GM19467 (cell line): ENCODE measurements at regions not wholly inside any gene's neighbourhood (a gene's known extent, or its start where the extent isn't known, plus 50 kb on each side); places are given as distances from the start of the nearest gene placed in this dataset.
"Not testable (repeated sequence)": the region's sequence is repeated elsewhere in the genome, so short reads cannot be mapped to it uniquely, and the experiment has no call there.

ENCODE experiments used
- ATAC-seq: cut with Tn5 transposase; IDR thresholded peaks from one replicate; pipeline ENCODE4 v1.9.1; 2021; ENCODE audit warnings: mild to moderate bottlenecking, moderate library complexity; ENCODE audit not compliant: unreplicated experiment

GRCh38 chr3:159502986-159503385, 485.6 kb upstream of the IL12A start:
- ATAC-seq, result no peak

GRCh38 chr3:159510988-159511387, 477.6 kb upstream of the IL12A start:
- not testable (repeated sequence) for ATAC-seq

- ATAC-seq, result no peak
Observed at GRCh38 chr3:159513444-159513843, 475.2 kb upstream of the IL12A start.

GRCh38 chr3:159513867-159514380, 474.7 kb upstream of the IL12A start:
- no peak for ATAC-seq

GRCh38 chr3:159517105-159517504, 471.5 kb upstream of the IL12A start:
- ATAC-seq, result no peak

GRCh38 chr3:159520638-159521037, 468.0 kb upstream of the IL12A start:
- ATAC-seq, result no peak

GRCh38 chr3:159522276-159522675, 466.4 kb upstream of the IL12A start:
- ATAC-seq, result no peak

GRCh38 chr3:159528251-159528895, 460.3 kb upstream of the IL12A start:
- no peak for ATAC-seq

- ATAC-seq, result no peak
Observed at GRCh38 chr3:159532577-159532976, 456.1 kb upstream of the IL12A start.

- ATAC-seq, result no peak
Observed at GRCh38 chr3:159534496-159534895, 454.1 kb upstream of the IL12A start.

GRCh38 chr3:159536876-159537275, 451.8 kb upstream of the IL12A start:
- ATAC-seq, result no peak

- no peak for ATAC-seq
Observed at GRCh38 chr3:159538507-159538906, 450.1 kb upstream of the IL12A start.

- no peak for ATAC-seq
Observed at GRCh38 chr3:159540882-159541495, 447.6 kb upstream of the IL12A start.

GRCh38 chr3:159548675-159549335, 439.8 kb upstream of the IL12A start:
- ATAC-seq, result no peak

GRCh38 chr3:159555205-159555604, 433.4 kb upstream of the IL12A start:
- no peak for ATAC-seq

- ATAC-seq, result no peak
Observed at GRCh38 chr3:159559771-159560170, 428.9 kb upstream of the IL12A start.

GRCh38 chr3:159560214-159560979, 428.2 kb upstream of the IL12A start:
- no peak for ATAC-seq

- no peak for ATAC-seq
Observed at GRCh38 chr3:159565313-159565712, 423.3 kb upstream of the IL12A start.

- ATAC-seq, result no peak
Observed at GRCh38 chr3:159583662-159584061, 405.0 kb upstream of the IL12A start.

- ATAC-seq, result no peak
Observed at GRCh38 chr3:159584421-159584820, 404.2 kb upstream of the IL12A start.

GRCh38 chr3:159586571-159587202, 401.9 kb upstream of the IL12A start:
- ATAC-seq, result no peak
